HG02763 (cell line): ENCODE measurements at regions not wholly inside any gene's neighbourhood (a gene's known extent, or its start where the extent isn't known, plus 50 kb on each side); places are given as distances from the start of the nearest gene placed in this dataset.

Experiments used
- ATAC-seq: cut with Tn5 transposase; IDR thresholded peaks from one replicate; pipeline ENCODE4 v1.9.1; 2021; ENCODE audit warnings: mild to moderate bottlenecking, moderate library complexity; ENCODE audit not compliant: unreplicated experiment

GRCh38 chr5:164728733-164729132 is 1223.3 kb downstream of the MAT2B start:
- ATAC-seq, result no peak

- no peak for ATAC-seq
Observed at GRCh38 chr5:164735334-164735733, 1229.9 kb downstream of the MAT2B start.

- no peak for ATAC-seq
Observed at GRCh38 chr5:164741376-164741775, 1236.0 kb downstream of the MAT2B start.

DNA sequence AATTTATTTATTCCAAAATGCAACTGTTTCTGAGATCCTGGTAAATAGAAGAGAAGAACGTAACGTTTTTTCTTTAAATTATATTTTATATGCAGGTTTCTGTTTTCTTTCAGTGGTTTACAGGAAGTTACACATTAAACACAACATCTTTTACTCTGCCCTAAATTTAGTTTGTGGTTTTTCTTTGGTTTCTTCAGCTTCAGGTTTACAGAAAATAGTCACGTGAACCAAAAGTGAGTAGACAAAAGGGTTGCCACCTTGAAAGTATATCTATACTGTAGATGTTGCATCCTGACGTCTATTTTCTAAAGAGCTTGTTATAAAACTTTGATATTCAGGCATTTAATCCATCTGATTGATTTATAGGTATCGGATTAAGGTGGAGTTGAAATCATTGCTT is 1236.6 kb downstream of the MAT2B start:
- peak; percentile 94 for ATAC-seq

- ATAC-seq, result no peak
Observed at GRCh38 chr5:164746723-164747122, 1241.3 kb downstream of the MAT2B start.

- ATAC-seq, result no peak
Observed at GRCh38 chr5:164747371-164747770, 1242.0 kb downstream of the MAT2B start.

DNA sequence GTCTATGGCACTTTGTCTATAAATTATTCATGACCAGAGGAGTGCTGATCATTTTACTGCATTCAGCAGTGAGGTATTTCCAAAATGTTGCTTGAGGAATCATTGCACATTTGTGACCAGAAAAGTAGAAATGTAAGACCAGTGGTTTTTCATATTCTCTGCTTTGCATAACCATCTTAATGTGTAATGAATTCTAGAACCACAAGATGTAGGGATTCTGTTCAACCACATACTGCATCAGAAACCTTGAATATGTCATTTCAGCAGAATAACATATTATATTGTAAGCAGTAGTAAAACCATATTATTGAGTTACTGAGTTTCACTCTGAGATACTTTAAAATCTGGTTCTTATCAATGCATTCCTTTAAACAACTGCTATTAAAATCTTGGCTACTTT is 1243.4 kb downstream of the MAT2B start:
- peak; percentile 86 for ATAC-seq

- ATAC-seq, result no peak
Observed at GRCh38 chr5:164753434-164753833, 1248.0 kb downstream of the MAT2B start.

GRCh38 chr5:164763206-164763605 is 1257.8 kb downstream of the MAT2B start:
- no peak for ATAC-seq

- no peak for ATAC-seq
Observed at GRCh38 chr5:164772122-164772521, 1266.7 kb downstream of the MAT2B start.

GRCh38 chr5:164784230-164784629 is 1278.8 kb downstream of the MAT2B start:
- ATAC-seq, result no peak

GRCh38 chr5:164798110-164798509 is 1292.7 kb downstream of the MAT2B start:
- no peak for ATAC-seq

GRCh38 chr5:164799391-164799790 is 1294.0 kb downstream of the MAT2B start:
- ATAC-seq, result no peak

DNA sequence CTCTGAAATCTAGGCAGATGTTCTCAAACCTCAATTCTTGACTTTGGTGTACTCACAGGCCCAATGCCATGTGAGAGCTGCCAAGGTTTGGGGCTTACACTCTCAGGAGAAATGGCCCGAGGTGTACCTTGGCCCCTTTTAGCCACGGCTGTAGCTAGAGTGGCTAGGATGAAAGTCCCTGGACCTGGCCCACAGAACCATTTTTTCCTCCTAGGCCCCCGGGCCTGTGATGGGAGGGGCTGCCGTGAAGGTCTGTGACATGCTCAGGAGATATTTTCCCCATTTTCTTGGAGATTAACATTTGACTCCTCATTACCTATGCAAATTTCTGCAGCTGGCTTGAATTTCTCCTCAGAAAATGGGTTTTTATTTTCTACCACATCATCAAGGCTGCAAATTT is 1296.5 kb downstream of the MAT2B start:
- no peak for ATAC-seq

GRCh38 chr5:164809821-164810220 is 1304.4 kb downstream of the MAT2B start:
- peak; percentile 68 for ATAC-seq

DNA sequence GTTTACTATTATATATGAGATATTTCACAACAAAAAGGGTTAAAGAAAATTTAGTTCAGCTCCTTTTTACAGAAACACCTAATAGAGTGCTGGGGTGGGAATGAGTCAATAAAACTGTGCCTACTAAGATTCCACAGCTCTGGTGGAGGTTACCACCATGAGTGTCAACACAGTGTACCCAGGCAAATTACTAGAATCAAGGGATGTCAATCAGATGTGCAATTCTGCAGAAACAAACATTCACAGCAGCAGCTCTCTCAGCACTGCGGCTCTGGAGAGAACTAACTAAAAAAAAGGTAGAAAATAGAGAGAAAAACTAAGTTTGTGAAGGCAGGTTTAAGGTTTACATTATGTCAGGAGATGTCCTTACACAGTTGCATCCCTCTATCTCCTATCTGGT is 1313.0 kb downstream of the MAT2B start:
- ATAC-seq, result no peak

GRCh38 chr5:164824671-164825070 is 1319.3 kb downstream of the MAT2B start:
- no peak for ATAC-seq

DNA sequence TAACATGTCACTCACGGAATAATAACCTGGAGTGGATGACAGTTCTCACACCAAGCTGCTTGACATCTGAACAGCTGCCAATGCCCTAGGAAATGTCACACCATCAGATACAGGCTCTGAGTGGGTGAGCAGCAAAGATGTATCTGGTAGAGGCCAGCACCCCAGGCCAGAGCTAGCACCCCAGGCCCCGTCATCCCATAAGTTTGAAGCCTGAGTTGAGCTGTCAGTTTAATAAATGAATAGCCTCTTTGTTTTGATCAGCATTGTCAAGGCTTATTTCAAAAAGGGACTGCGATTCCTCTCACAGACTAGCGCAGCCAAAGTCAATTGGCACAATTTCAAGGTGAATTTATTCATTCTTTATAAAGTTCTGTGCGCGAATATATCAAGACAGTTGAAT is 1327.1 kb downstream of the MAT2B start:
- no peak for ATAC-seq

- ATAC-seq, result no peak
Observed at GRCh38 chr5:164844348-164844747, 1338.9 kb downstream of the MAT2B start.

GRCh38 chr5:164860896-164861295 is 1355.5 kb downstream of the MAT2B start:
- ATAC-seq, result no peak

DNA sequence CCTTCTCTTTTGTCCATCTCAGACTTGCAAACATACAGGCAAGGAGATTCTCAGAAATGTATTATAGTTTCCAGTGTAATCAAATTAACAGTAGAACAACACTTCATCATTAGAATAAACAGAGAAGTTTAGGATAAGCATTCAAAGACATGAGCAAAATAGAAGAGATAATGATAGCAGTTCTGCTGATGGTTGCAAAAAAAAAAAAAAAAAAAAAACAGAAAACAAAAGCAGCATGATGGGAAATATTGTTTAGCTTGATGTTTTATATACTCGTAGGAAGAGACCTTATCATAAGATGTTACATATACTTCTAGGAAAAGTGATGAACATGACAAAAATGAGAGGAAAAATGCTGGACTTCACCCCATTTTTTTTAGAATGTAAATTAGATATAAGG is 1356.2 kb downstream of the MAT2B start:
- ATAC-seq, result no peak

DNA sequence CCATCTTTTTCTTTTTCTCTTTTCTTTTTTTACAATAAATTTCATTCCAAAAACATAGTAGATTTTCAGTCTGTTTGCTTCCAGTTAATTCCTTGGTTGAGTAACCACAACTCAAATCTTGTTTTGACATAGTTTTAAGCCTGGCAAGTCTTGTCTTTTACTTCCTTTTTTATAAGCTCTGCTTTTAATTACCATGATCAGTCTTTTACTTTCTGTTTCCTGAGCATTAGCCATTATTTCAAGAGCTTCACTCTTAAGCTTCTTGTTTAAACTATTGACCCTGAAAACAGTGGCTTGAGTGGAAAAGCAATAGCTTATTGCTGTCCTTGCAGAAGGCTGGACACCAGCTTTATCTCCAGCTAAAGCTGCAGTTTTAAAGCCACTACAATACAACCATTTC is 1363.3 kb downstream of the MAT2B start:
- no peak for ATAC-seq

- no peak for ATAC-seq
Observed at GRCh38 chr5:164869325-164869724, 1363.9 kb downstream of the MAT2B start.

GRCh38 chr5:164876793-164877192 is 1371.4 kb downstream of the MAT2B start:
- no peak for ATAC-seq
